KMS-11 (cell line): ENCODE measurements at regions not wholly inside any gene's neighbourhood (a gene's known extent, or its start where the extent isn't known, plus 50 kb on each side); places are given as distances from the start of the nearest gene placed in this dataset.

ENCODE experiments used
- H2AFZ ChIP-seq: fragments of 200-600 bp; sonication (generic); 2 replicates; pipeline ENCODE4 v1.6.1; 2016; ENCODE audit warnings: antibody characterized with exemption, mixed run types, low read depth
- H3K27ac ChIP-seq: fragments of 200-600 bp; sonication (generic); 2 replicates; pipeline ENCODE4 v1.6.1; 2016; ENCODE audit warnings: mild to moderate bottlenecking, mixed run types
- H3K27me3 ChIP-seq: fragments of 200-600 bp; sonication (generic); 2 replicates; pipeline ENCODE4 v1.6.1; 2017; ENCODE audit warnings: mild to moderate bottlenecking, low read depth, mixed run types, moderate library complexity; ENCODE audit not compliant: insufficient read depth
- H3K36me3 ChIP-seq: fragments of 200-600 bp; sonication (generic); 2 replicates; pipeline ENCODE4 v1.6.1; 2017; ENCODE audit warnings: mild to moderate bottlenecking, mixed run types; ENCODE audit not compliant: insufficient read depth
- H3K4me1 ChIP-seq: fragments of 200-600 bp; sonication (generic); 2 replicates; pipeline ENCODE4 v1.6.1; 2016; ENCODE audit warnings: mild to moderate bottlenecking, low read depth, mixed run types; ENCODE audit not compliant: poor library complexity, severe bottlenecking
- H3K4me2 ChIP-seq: fragments of 200-600 bp; sonication (generic); 2 replicates; pipeline ENCODE4 v1.7.0; 2016; ENCODE audit warnings: mild to moderate bottlenecking, mixed run types
- H3K4me3 ChIP-seq: fragments of 200-600 bp; sonication (generic); IDR thresholded peaks from 2 replicates; pipeline ENCODE4 v1.6.1; 2017; ENCODE audit warnings: low read depth, low read length, mixed read lengths; ENCODE audit not compliant: insufficient read depth
- H3K79me2 ChIP-seq: fragments of 200-600 bp; sonication (generic); 2 replicates; pipeline ENCODE4 v1.6.1; 2016; ENCODE audit warnings: low read depth, mixed run types; ENCODE audit not compliant: insufficient read depth
- H3K9ac ChIP-seq: fragments of 200-600 bp; sonication (generic); 2 replicates; pipeline ENCODE4 v1.6.1; 2016; ENCODE audit warnings: mild to moderate bottlenecking, mixed run types
- H4K20me1 ChIP-seq: fragments of 200-600 bp; sonication (generic); 2 replicates; pipeline ENCODE4 v1.6.1; 2016; ENCODE audit warnings: mild to moderate bottlenecking, mixed run types; ENCODE audit not compliant: insufficient read depth
- TF ChIP-seq, protein P1 (sequence below): fragments of 200-600 bp; sonication (generic); conservative IDR thresholded peaks from 2 replicates; pipeline ENCODE4 v1.6.1; 2017; ENCODE audit warnings: low read depth, mild to moderate bottlenecking, antibody characterized with exemption, low read length, moderate library complexity, mixed read lengths

DNA sequence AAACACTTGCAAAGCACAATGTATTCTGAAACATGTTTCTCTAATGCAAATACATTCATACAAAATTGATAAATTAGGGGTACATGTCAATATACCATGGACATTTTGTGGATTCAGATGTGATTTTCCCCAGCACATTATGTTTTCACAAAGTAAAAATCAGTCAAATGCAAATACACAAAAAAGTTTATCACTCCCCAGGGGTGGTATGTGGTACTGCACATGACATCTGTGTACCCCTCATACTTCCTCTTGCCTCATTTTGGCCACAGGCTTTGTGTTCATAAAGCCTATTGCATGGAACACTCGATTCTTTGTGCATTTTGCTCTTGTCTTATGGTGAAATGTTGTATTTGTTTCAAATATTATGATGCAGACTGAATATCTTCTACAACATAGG, 116.8 kb upstream of the PDE4D start:
- Histone ChIP-seq H3K9ac (no peak overlapping the region), H3K4me2 (no peak overlapping the region), H3K4me3 (no peak overlapping the region), H2AFZ (no peak overlapping the region), H4K20me1 (no peaks in the 10 kb centered on the region), H3K4me1 (no peaks in the 10 kb centered on the region), H3K27me3 (no peaks in the 10 kb centered on the region), H3K79me2 (no peaks in the 10 kb centered on the region), H3K27ac (no peak overlapping the region), H3K36me3 (no peaks in the 10 kb centered on the region)
- TF ChIP-seq, protein P1, sequence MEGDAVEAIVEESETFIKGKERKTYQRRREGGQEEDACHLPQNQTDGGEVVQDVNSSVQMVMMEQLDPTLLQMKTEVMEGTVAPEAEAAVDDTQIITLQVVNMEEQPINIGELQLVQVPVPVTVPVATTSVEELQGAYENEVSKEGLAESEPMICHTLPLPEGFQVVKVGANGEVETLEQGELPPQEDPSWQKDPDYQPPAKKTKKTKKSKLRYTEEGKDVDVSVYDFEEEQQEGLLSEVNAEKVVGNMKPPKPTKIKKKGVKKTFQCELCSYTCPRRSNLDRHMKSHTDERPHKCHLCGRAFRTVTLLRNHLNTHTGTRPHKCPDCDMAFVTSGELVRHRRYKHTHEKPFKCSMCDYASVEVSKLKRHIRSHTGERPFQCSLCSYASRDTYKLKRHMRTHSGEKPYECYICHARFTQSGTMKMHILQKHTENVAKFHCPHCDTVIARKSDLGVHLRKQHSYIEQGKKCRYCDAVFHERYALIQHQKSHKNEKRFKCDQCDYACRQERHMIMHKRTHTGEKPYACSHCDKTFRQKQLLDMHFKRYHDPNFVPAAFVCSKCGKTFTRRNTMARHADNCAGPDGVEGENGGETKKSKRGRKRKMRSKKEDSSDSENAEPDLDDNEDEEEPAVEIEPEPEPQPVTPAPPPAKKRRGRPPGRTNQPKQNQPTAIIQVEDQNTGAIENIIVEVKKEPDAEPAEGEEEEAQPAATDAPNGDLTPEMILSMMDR: no peak

GRCh38 chr5:60007729-60008128, 114.2 kb upstream of the PDE4D start:
- Histone ChIP-seq H3K27me3 (no peaks in the 10 kb centered on the region), H3K27ac (no peak overlapping the region), H3K4me2 (no peak overlapping the region), H2AFZ (no peak overlapping the region), H3K79me2 (no peaks in the 10 kb centered on the region), H4K20me1 (no peaks in the 10 kb centered on the region), H3K4me3 (no peak overlapping the region), H3K36me3 (no peaks in the 10 kb centered on the region), H3K4me1 (no peaks in the 10 kb centered on the region), H3K9ac (no peak overlapping the region)
- TF ChIP-seq, protein P1: no peak

DNA sequence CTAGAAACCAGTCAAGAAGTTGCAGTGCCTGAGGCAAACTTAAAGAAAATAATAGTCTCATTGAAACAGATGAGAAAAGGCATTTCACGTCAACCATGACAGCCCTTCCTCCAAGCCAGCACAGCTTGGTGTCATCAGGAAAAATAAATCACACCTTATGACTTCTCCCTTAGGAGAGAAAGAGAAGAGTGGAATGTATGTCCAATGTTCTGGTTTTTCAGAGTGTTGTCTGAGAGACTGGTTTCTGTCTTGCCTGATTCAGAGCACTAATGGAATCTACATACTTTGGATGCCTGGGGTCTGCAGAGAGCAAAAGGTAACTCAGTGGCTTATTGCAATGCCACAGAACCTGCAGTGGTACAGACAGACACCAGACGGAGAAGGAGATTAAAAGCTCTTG, 105.5 kb upstream of the PDE4D start:
- H3K27me3 ChIP-seq: no peaks in the 10 kb centered on the region
- TF ChIP-seq, protein P1: no peak
- H3K4me2 ChIP-seq: no peak overlapping the region
- H3K79me2 ChIP-seq: no peaks in the 10 kb centered on the region
- H3K4me1 ChIP-seq: no peaks in the 10 kb centered on the region
- H3K4me3 ChIP-seq: no peak overlapping the region
- H3K36me3 ChIP-seq: no peaks in the 10 kb centered on the region
- no peaks in the 10 kb centered on the region for H4K20me1 ChIP-seq
- H2AFZ ChIP-seq: no peak overlapping the region
- H3K27ac ChIP-seq: no peak overlapping the region
- H3K9ac ChIP-seq: no peak overlapping the region

- Histone ChIP-seq H4K20me1 (no peaks in the 10 kb centered on the region), H3K79me2 (no peaks in the 10 kb centered on the region), H3K36me3 (no peaks in the 10 kb centered on the region), H3K27ac (no peak overlapping the region), H2AFZ (no peak overlapping the region), H3K4me3 (no peak overlapping the region), H3K27me3 (no peaks in the 10 kb centered on the region), H3K4me2 (no peak overlapping the region), H3K4me1 (no peaks in the 10 kb centered on the region), H3K9ac (no peak overlapping the region)
- TF ChIP-seq, protein P1: no peak
Observed at GRCh38 chr5:59992206-59992605, 98.7 kb upstream of the PDE4D start.

GRCh38 chr5:59988396-59988795, 94.9 kb upstream of the PDE4D start:
- no peaks in the 10 kb centered on the region for H4K20me1 ChIP-seq
- H3K4me1 ChIP-seq: no peaks in the 10 kb centered on the region
- H3K27ac ChIP-seq: no peak overlapping the region
- no peaks in the 10 kb centered on the region for H3K36me3 ChIP-seq
- no peak overlapping the region for H3K4me3 ChIP-seq
- H3K27me3 ChIP-seq: no peaks in the 10 kb centered on the region
- H3K4me2 ChIP-seq: no peak overlapping the region
- no peaks in the 10 kb centered on the region for H3K79me2 ChIP-seq
- TF ChIP-seq, protein P1: no peak
- no peak overlapping the region for H3K9ac ChIP-seq
- no peak overlapping the region for H2AFZ ChIP-seq
